GM12891 (cell line): ENCODE measurements at regions not wholly inside any gene's neighbourhood (a gene's known extent, or its start where the extent isn't known, plus 50 kb on each side); places are given as distances from the start of the nearest gene placed in this dataset.

ENCODE experiments used
- DNase-seq: peaks from one replicate; pipeline ENCODE4 v3.0.0; 2011; ENCODE audit warnings: low spot score; ENCODE audit not compliant: insufficient read length
- FAIRE-seq: peaks from 2 replicates; lab custom pipeline; 2011; peaks lifted over from hg19 to GRCh38; lab: Jason Lieb, UNC
- PAX5 ChIP-seq: IDR thresholded peaks from 2 replicates; pipeline ENCODE4 v1.6.1; 2011; ENCODE audit warnings: low read length, moderate library complexity, mild to moderate bottlenecking; ENCODE audit not compliant: insufficient read depth, severe bottlenecking
- POLR2A ChIP-seq: IDR thresholded peaks from 2 replicates; pipeline ENCODE4 v1.6.1; 2011; ENCODE audit warnings: low read depth, low read length, control low read depth
- POLR2AphosphoS5 ChIP-seq: IDR thresholded peaks from 2 replicates; pipeline ENCODE4 v1.6.1; 2011; ENCODE audit warnings: low read depth, low read length, control low read depth
- POU2F2 ChIP-seq: IDR thresholded peaks from 2 replicates; pipeline ENCODE4 v1.6.1; 2011; ENCODE audit warnings: low read depth, mild to moderate bottlenecking, control low read depth, low read length, moderate library complexity
- SPI1 ChIP-seq: IDR thresholded peaks from 2 replicates; pipeline ENCODE4 v1.6.1; 2011; ENCODE audit warnings: low read depth, low read length, control low read depth
- TAF1 ChIP-seq: IDR thresholded peaks from 2 replicates; pipeline ENCODE4 v1.6.1; 2011; ENCODE audit warnings: low read depth, low read length, control low read depth

DNA sequence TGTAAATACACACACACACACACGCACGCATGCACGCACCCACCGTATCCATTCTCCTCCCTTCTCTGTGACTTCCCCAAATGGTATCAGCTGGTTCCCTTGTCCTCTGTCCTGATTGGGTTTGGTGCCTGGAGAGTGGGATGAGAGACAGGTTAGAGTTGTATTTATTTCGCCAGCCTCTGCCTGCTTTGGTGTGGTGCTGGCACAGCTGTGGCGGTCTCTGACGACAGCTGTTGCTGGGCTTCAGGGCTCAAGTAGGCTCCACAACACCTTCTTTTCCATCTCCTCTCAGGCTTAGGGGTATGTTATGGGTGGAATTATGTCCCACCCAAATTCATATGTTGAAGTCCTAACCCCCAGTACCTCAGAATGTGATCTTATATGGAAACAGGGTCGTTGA is 94.9 kb upstream of the ITGA6 start:
- FAIRE-seq: no peak

GRCh38 chr2:172333235-172333977 is 94.0 kb upstream of the ITGA6 start:
- no peak for FAIRE-seq

More for the DNA sequence above, 94.9 kb upstream of the ITGA6 start:
- no peak for DNase-seq
- TF ChIP-seq TAF1 (no peak), POLR2AphosphoS5 (no peak), POU2F2 (no peak)

GRCh38 chr2:172333978-172334330 is 93.4 kb upstream of the ITGA6 start:
- no peak for TF ChIP-seq POLR2AphosphoS5
- no peak for DNase-seq
- no peak for FAIRE-seq

More at GRCh38 chr2:172333235-172333977, 94.0 kb upstream of the ITGA6 start:
- no peak for DNase-seq
- TF ChIP-seq POLR2AphosphoS5 (no peak), PAX5 (no peak), SPI1 (no peak), TAF1 (no peak), POLR2A (no peak), POU2F2 (no peak)

DNA sequence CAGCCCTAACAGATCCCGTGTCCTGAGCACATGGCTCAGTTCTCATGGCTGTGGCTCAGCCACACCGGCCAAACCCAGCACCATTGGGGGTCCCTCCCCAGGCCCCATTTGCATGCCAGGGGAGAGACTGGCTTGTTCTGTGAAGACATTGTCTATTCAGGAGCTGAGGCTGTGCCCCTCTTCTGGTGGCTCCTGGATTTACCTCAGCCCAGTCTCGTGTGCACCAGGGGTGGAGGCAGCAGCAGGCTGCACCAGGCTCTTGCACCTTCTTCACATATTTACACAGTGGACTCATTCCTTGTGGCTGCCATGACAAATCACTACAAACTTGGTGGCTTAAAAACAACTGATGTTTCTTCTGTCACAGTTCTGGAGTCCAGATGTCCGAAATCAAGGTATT is 92.4 kb upstream of the ITGA6 start:
- FAIRE-seq (no peak), DNase-seq (no peak)
- TF ChIP-seq SPI1: no peak

DNA sequence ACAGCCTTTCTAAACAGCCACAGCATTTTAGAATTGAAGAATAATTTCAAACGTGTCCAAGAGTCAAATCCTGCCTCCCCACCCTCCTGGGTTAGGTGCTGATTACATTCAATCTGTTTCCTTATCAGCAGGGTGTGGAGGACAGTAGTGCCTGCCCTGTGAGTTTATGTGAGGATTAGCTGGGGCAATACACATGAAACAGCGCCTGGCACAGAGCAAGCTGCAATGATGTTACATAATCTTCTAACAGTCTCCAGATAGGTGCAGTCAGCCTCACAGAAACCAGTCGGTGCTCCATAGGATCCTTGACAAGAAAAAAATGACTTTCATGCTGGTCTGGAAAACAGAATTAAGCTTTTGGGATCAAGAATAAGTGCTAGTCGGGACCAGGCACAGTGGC is 91.7 kb upstream of the ITGA6 start:
- DNase-seq: no peak
- TF ChIP-seq TAF1 (no peak), POLR2A (no peak), POU2F2 (no peak)
- FAIRE-seq: no peak

- no peak for DNase-seq
- no peak for TF ChIP-seq POLR2AphosphoS5
- TF ChIP-seq PAX5: no peak
- TF ChIP-seq TAF1: no peak
- no peak for TF ChIP-seq POLR2A
- TF ChIP-seq SPI1: no peak
- no peak for TF ChIP-seq POU2F2
- FAIRE-seq: no peak
Observed at GRCh38 chr2:172336681-172337080, 90.7 kb upstream of the ITGA6 start.

GRCh38 chr2:172339371-172340010 is 87.9 kb upstream of the ITGA6 start:
- no peak for TF ChIP-seq PAX5
- TF ChIP-seq POLR2A: no peak
- no peak for TF ChIP-seq TAF1
- TF ChIP-seq SPI1: no peak
- TF ChIP-seq POU2F2: no peak
- TF ChIP-seq POLR2AphosphoS5: no peak
- no peak for DNase-seq
- no peak for FAIRE-seq

DNA sequence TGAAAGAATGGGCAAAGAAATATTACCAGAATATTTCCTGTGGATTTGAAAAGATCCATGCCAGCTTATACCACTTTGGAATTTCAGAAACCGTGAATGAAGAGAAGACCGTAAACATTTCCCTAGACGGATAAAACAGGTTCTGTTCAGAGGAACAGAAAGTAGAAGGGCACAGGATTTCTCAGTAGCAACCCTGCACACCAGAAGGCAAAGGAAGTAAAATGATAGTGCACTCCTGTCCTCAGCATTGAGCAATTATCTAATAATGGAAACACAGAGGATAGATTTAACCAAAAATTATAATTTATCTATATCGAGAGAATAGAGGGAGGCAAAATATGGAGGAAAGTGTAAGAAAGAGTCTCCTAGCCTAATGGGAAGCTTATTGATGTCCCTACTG is 87.0 kb upstream of the ITGA6 start:
- DNase-seq: no peak

GRCh38 chr2:172342078-172342477 is 85.3 kb upstream of the ITGA6 start:
- DNase-seq (no peak), FAIRE-seq (no peak)
- no peak for TF ChIP-seq POLR2AphosphoS5
- no peak for TF ChIP-seq POLR2A
- no peak for TF ChIP-seq PAX5
- TF ChIP-seq POU2F2: no peak
- TF ChIP-seq TAF1: no peak

More for the DNA sequence above, 87.0 kb upstream of the ITGA6 start:
- TF ChIP-seq SPI1 (no peak), TAF1 (no peak), POU2F2 (no peak), POLR2A (no peak), PAX5 (no peak), POLR2AphosphoS5 (no peak)
- no peak for FAIRE-seq

DNA sequence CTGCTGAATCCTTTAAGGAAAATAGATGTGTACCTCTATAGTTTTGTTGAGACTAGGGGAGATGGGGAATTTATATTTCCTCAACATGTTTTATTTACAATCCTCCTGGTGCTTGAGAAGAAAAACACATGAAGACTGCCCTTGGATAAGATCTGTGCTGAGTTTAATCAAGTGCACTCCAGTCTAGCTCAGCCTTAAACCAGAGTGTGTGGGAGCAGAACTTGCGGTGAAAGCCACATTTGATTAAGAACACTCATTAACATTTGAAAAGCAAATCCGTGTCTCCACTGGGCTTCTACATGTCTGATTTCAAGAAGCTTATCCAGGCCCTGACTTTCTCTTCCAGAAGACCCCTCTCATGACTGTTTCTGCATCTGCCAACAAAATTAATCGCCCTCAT is 84.8 kb upstream of the ITGA6 start:
- FAIRE-seq (no peak), DNase-seq (no peak)
- no peak for TF ChIP-seq POLR2AphosphoS5
- TF ChIP-seq TAF1: no peak
- no peak for TF ChIP-seq PAX5
- TF ChIP-seq POU2F2: no peak
- no peak for TF ChIP-seq SPI1
- TF ChIP-seq POLR2A: no peak
